MCF 10A (cell line): ENCODE measurements at regions not wholly inside any gene's neighbourhood (a gene's known extent, or its start where the extent isn't known, plus 50 kb on each side); places are given as distances from the start of the nearest gene placed in this dataset.

Experiments used
- BruUV-seq: library from RNA; stranded (reverse); fragments of 400-500 nt; replicated peaks from 2 replicates; lab custom pipeline; 2021; lab: Mats Ljungman, UMichigan
- CTCF ChIA-PET: fragments of 300-600 bp; sonication (Branson Sonifier 250); formaldehyde crosslinking; extraction: SDS; loops from one replicate; lab custom pipeline; 2021; ENCODE audit warnings: antibody characterized with exemption, inconsistent platforms; lab: Yijun Ruan, JAX
- POLR2A ChIA-PET: fragments of 300-600, 350-650 bp; sonication (Branson Sonifier 250); formaldehyde crosslinking; extraction: SDS; loops from one replicate; lab custom pipeline; 2020; ENCODE audit warnings: antibody characterized with exemption, inconsistent platforms; lab: Yijun Ruan, JAX
- DNase-seq: peaks from one replicate; pipeline ENCODE4 v3.0.0-alpha.2; 2018; ENCODE audit not compliant: unreplicated experiment
- H3K27ac Mint-ChIP-seq: one replicate; pipeline ENCODE4 v1.8.0; 2022; ENCODE audit warnings: mild to moderate bottlenecking, low read depth, mixed read lengths; ENCODE audit not compliant: unreplicated experiment
- H3K27me3 Mint-ChIP-seq: one replicate; pipeline ENCODE4 v1.8.0; 2022; ENCODE audit warnings: mixed read lengths; ENCODE audit not compliant: insufficient read depth, unreplicated experiment
- H3K36me3 Mint-ChIP-seq: one replicate; pipeline ENCODE4 v1.8.0; 2022; ENCODE audit warnings: mild to moderate bottlenecking, moderate library complexity, mixed read lengths; ENCODE audit not compliant: insufficient read depth, unreplicated experiment
- H3K4me1 Mint-ChIP-seq: one replicate; pipeline ENCODE4 v1.8.0; 2022; ENCODE audit warnings: mixed read lengths; ENCODE audit not compliant: insufficient read depth, unreplicated experiment
- H3K4me3 Mint-ChIP-seq: one replicate; pipeline ENCODE4 v1.8.0; 2022; ENCODE audit warnings: mild to moderate bottlenecking, moderate library complexity, mixed read lengths; ENCODE audit not compliant: unreplicated experiment
- H3K9me3 Mint-ChIP-seq: one replicate; pipeline ENCODE4 v1.8.0; 2022; ENCODE audit warnings: mixed read lengths; ENCODE audit not compliant: unreplicated experiment
- CTCF ChIP-seq: fragments of 200-600 bp; IDR thresholded peaks from one replicate; pipeline ENCODE4 v1.8.0; 2022; ENCODE audit warnings: antibody characterized with exemption, mild to moderate bottlenecking; ENCODE audit not compliant: unreplicated experiment
- intact Hi-C: fragments of 100-400 bp; cut with micrococcal nuclease; formaldehyde crosslinking; loops from 2 replicates; pipeline ENCODE4 v1.14.1; 2022

DNA sequence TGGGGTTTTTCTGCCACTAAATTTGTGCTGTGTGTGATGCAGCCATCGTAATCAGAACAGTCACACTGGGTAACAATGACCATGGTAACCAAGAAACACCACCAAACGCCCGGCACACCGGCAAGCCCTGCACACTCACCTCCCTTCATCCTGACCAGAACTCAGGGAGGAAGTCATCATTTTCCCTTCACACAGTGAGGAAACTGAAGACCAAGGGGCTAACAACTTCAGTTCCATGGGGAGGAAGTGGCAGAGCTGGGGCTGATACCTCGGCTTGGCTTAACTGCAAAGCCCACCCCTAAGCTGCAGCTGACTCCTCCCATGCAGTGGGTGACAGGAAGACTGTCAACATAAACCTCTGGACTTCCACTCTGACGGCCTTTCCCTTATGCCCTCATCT lies 69.3 kb upstream of the BCAR3 start:
- ChIA-PET POLR2A (interaction anchor here (0.6 to 2.2 kb wide), 10 partner anchors 15 to 90 kb away, joined by 3 to 14 read pairs (median 6); no protein-coding TSS in a partner anchor), CTCF (interaction anchor here (1.1 to 3.7 kb wide), 4 partner anchors 9 to 80 kb away, joined by 4 to 20 read pairs (median 4); no protein-coding TSS in a partner anchor)
- Mint-ChIP-seq H3K27ac (peak overlapping the region; percentile 71), H3K4me3 (no peak overlapping the region), H3K36me3 (peaks cover 23% of the 10 kb centered on the region), H3K9me3 (peaks cover 13% of the 10 kb centered on the region), H3K27me3 (no peaks in the 10 kb centered on the region), H3K4me1 (peaks cover 56% of the 10 kb centered on the region)
- BruUV-seq, result no TSS peak
- TF ChIP-seq CTCF, result no peak
- intact Hi-C loops, result loop anchor here (10.0 kb wide), 1 partner anchor 64 kb away; no protein-coding TSS in a partner anchor
- no peak for DNase-seq

GRCh38 chr1:93749894-93750301 lies 68.3 kb upstream of the BCAR3 start:
- Mint-ChIP-seq H3K36me3 (peaks cover 23% of the 10 kb centered on the region), H3K27ac (peak overlapping the region; percentile 71), H3K27me3 (no peaks in the 10 kb centered on the region), H3K4me1 (peaks cover 56% of the 10 kb centered on the region), H3K9me3 (peaks cover 13% of the 10 kb centered on the region), H3K4me3 (no peak overlapping the region)
- DNase-seq, result no peak
- no TSS peak for BruUV-seq
- intact Hi-C loops, result loop anchor here (10.0 kb wide), 1 partner anchor 65 kb away; no protein-coding TSS in a partner anchor
- TF ChIP-seq CTCF, result no peak
- CTCF ChIA-PET, result interaction anchor here (0.5 to 3.7 kb wide), 11 partner anchors 8 to 319 kb away, joined by 3 to 20 read pairs (median 4); no protein-coding TSS in a partner anchor
- POLR2A ChIA-PET, result interaction anchor here (0.7 to 2.2 kb wide), 12 partner anchors 10 to 94 kb away, joined by 3 to 14 read pairs (median 4); no protein-coding TSS in a partner anchor

DNA sequence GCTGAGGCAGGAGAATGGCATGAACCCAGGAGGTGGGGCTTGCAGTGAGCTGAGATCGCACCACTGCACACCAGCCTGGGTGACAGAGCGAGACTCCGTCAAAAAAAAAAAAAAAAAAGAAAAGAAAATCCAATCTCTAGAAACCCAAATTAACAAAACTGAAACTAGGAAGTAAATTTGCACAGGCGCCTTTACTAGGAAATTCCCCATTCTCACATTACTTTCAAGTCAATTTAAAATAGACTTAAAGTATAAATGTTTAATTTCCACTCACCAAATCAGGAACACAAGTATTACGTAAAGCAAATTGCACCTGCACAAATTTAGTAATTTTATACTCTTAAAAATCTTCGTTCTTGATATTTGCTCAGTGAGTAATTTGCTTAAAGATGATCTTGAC lies 67.8 kb upstream of the BCAR3 start:
- H3K9me3 Mint-ChIP-seq, result peaks cover 13% of the 10 kb centered on the region
- peaks cover 55% of the 10 kb centered on the region for H3K4me1 Mint-ChIP-seq
- no peak for DNase-seq
- peak overlapping the region; percentile 71 for H3K27ac Mint-ChIP-seq
- intact Hi-C loops, result no loop called here
- H3K36me3 Mint-ChIP-seq, result peaks cover 23% of the 10 kb centered on the region
- no peak overlapping the region for H3K4me3 Mint-ChIP-seq
- BruUV-seq, result no TSS peak
- no peaks in the 10 kb centered on the region for H3K27me3 Mint-ChIP-seq
- no peak for TF ChIP-seq CTCF
- ChIA-PET CTCF (interaction anchor here (0.5 to 3.7 kb wide), 9 partner anchors 20 to 319 kb away, joined by 3 to 20 read pairs (median 4); no protein-coding TSS in a partner anchor), POLR2A (interaction anchor here (0.7 to 2.2 kb wide), 11 partner anchors 10 to 94 kb away, joined by 3 to 14 read pairs (median 4); no protein-coding TSS in a partner anchor)

DNA sequence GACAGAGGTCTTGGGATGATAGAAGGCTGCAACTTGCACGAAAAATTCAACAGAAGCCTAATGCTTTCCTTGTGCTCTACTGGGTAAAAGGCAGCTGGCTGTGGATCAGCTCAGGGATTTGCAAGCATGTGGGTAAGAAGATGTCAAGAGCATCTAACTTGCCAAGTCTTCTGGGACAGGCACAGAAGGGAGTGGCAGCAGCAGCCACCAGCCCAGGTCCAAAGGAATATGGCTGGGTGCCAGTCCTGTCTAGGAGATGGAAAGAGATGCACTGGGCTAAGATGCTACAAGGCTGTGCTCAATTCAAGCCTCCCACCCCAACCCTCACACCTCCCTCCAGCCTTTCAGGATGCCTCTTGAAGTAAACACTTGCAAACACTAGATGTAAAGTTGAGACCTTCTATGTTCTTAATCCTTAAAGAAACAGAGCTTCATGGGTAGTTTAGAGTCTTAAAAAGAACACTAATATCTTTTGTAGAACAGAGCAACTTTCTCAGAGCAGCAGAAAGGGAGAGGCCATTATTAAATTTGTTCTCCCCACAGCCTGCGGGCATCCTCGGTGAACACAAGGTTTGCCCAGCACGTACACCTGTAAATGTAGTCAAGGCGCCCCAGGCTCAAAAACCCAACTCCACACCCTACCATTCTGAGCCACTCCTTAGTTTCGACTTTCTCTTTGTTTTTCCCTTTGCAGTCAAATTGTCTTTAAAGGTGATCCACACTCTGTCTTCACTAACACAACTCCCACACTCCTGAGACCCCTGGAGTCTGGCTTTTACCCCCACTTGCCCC lies 64.6 kb upstream of the BCAR3 start:
- intact Hi-C loops, result no loop called here
- POLR2A ChIA-PET, result interaction anchor here (0.7 to 1.9 kb wide), 4 partner anchors 9 to 28 kb away, joined by 3 to 15 read pairs (median 3); no protein-coding TSS in a partner anchor

More for the DNA sequence above, 64.6 kb upstream of the BCAR3 start:
- Mint-ChIP-seq H3K4me3 (no peak overlapping the region), H3K4me1 (peaks cover 34% of the 10 kb centered on the region), H3K9me3 (peaks cover 13% of the 10 kb centered on the region), H3K27ac (peak overlapping the region; percentile 9), H3K36me3 (peaks cover 11% of the 10 kb centered on the region), H3K27me3 (no peaks in the 10 kb centered on the region)
- TF ChIP-seq CTCF, result no peak
- DNase-seq, result no peak
- BruUV-seq, result no TSS peak
- CTCF ChIA-PET, result interaction anchor here (0.5 kb wide), 1 partner anchor 1062 kb away, joined by 3 read pairs; no protein-coding TSS in a partner anchor
